ENCODE measurements at regions not wholly inside any gene's neighbourhood (a gene's known extent, or its start where the extent isn't known, plus 50 kb on each side); places are given as distances from the start of the nearest gene placed in this dataset.

DNA sequence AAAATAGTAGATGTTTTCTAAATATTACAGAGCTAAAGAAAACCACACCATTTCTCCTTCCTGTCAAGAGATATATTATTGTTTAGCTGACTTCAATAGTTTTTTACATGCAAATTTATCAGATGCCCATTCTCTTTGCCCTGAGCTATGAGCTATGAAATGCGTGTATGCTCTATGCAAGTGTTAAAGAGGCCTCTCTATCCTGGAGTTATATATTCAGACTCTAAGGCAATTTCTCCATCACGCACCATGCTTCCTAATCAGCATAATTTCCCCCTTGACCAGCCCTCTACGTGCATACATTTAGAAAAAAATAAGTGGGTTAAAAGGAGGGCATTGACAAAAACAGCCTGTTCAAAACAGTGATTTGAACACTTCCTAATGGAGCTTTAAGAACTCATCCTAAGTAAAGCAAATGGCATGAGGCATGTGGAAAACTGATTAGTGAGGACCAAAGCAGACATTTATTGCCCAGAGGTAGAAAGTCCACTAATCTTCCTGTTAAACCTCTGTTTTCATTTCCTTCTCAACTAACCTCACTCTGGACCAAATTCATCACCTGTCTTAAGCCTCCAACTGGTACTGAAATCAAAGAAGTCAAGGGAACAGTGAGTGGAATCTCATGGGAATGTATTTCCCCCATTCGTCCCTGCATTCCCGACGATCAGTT, 565.8 kb upstream of the PKN2 start:
- Histone ChIP-seq H3K4me3 (no peak overlapping the region), H3K4me1 (no peaks in the 10 kb centered on the region), H3K27ac (no peak overlapping the region), H3K9me3 (no peaks in the 10 kb centered on the region), H3K27me3 (no peaks in the 10 kb centered on the region), H3K36me3 (no peaks in the 10 kb centered on the region)
- TF ChIP-seq POLR2A (IDR thresholded peaks at IDR 0.05) (no peak), POLR2AphosphoS5 (IDR thresholded peaks at IDR 0.05) (no peak), EP300 (IDR thresholded peaks at IDR 0.05; ENCODE audit: low read depth) (no peak)
- TF ChIP-seq, protein P1, sequence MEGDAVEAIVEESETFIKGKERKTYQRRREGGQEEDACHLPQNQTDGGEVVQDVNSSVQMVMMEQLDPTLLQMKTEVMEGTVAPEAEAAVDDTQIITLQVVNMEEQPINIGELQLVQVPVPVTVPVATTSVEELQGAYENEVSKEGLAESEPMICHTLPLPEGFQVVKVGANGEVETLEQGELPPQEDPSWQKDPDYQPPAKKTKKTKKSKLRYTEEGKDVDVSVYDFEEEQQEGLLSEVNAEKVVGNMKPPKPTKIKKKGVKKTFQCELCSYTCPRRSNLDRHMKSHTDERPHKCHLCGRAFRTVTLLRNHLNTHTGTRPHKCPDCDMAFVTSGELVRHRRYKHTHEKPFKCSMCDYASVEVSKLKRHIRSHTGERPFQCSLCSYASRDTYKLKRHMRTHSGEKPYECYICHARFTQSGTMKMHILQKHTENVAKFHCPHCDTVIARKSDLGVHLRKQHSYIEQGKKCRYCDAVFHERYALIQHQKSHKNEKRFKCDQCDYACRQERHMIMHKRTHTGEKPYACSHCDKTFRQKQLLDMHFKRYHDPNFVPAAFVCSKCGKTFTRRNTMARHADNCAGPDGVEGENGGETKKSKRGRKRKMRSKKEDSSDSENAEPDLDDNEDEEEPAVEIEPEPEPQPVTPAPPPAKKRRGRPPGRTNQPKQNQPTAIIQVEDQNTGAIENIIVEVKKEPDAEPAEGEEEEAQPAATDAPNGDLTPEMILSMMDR (IDR thresholded peaks at IDR 0.05): no peak
- in situ Hi-C loops (cut with MboI; ENCODE audit: low pct_ligation_motif_present in 1 of 4, low pct_unique_long_range_greater_than_20kb in 1 of 4, low sequenced_read_pairs in 3 of 4) (no loop called here), intact Hi-C loops (cut with DNase I; ENCODE audit: low total_unique reads) (loop anchor here (2.0 kb wide), 1 partner anchor 28 kb away; no protein-coding TSS in a partner anchor)
- no peak for DNase-seq
- whole genome bisulfite sequencing, 2 donors (ENCODE audit: low coverage in 1 of 2): 74 to 78% methylated on average over 6 of the region's 6 CpGs

DNA sequence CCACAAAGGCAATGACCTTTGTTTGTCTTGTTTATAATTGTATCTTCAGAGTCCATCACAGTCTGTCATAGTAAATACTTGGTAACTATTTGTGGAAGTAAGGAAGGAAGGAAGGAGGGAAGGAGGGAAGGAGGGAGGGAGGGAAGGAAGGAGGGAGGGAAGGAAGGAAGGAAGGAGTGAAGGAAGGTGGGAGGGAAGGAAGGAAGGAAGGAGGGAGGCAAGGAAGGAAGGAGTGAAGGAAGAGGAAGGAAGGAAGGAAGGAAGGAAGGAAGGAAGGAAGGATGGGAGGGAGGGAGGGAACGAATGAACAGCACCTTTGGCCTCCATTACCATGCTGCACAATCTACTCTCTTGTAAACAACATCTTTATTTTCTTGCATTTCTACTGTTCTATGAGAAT, 559.5 kb upstream of the PKN2 start:
- 33 to 72% methylated on average over 1 of the region's 1 CpG for WGBS, 2 donors (ENCODE audit: low coverage in 1 of 2)
- no peak for DNase-seq
- no peak overlapping the region for H3K4me3 ChIP-seq
- no peaks in the 10 kb centered on the region for H3K36me3 ChIP-seq
- in situ Hi-C loops (cut with MboI; ENCODE audit: low pct_ligation_motif_present in 1 of 4, low pct_unique_long_range_greater_than_20kb in 1 of 4, low sequenced_read_pairs in 3 of 4): no loop called here
- H3K9me3 ChIP-seq: no peaks in the 10 kb centered on the region
- TF ChIP-seq, protein P1 (IDR thresholded peaks at IDR 0.05): no peak
- no peak for TF ChIP-seq POLR2AphosphoS5 (IDR thresholded peaks at IDR 0.05)
- H3K27ac ChIP-seq: no peak overlapping the region
- H3K4me1 ChIP-seq: no peaks in the 10 kb centered on the region
- intact Hi-C loops (cut with DNase I; ENCODE audit: low total_unique reads): no loop called here
- no peaks in the 10 kb centered on the region for H3K27me3 ChIP-seq

DNA sequence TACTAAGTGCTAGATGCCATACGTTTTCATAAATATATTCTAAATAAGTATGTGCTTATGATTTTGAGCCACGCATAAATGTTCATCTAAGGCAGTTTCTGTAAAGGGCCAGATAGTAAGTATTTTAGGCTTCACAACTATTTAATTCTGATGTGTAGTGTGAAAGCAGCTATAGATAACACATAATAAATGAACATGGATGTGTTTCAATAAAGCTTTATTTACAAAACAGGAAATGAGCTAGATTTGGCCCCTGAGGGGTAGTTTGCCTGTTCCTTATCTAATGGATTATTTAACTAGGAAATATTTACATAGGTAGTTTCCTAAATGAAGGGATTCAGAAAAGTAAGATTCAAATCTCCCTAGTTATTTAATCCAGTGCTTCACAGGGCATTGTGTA, 557.6 kb upstream of the PKN2 start:
- H3K9me3 ChIP-seq: no peaks in the 10 kb centered on the region
- H3K4me3 ChIP-seq: no peak overlapping the region
- H3K36me3 ChIP-seq: no peaks in the 10 kb centered on the region
- H3K27me3 ChIP-seq: no peaks in the 10 kb centered on the region
- no peak for DNase-seq
- no peaks in the 10 kb centered on the region for H3K4me1 ChIP-seq
- intact Hi-C loops (cut with DNase I; ENCODE audit: low total_unique reads): no loop called here
- WGBS, 2 donors (ENCODE audit: low coverage in 1 of 2): 88 to 94% methylated on average over 2 of the region's 2 CpGs
- H3K27ac ChIP-seq: no peak overlapping the region
- TF ChIP-seq POLR2A (IDR thresholded peaks at IDR 0.05) (no peak), EP300 (IDR thresholded peaks at IDR 0.05; ENCODE audit: low read depth) (no peak), POLR2AphosphoS5 (IDR thresholded peaks at IDR 0.05) (no peak)
- TF ChIP-seq, protein P1 (IDR thresholded peaks at IDR 0.05): no peak
- in situ Hi-C loops (cut with MboI; ENCODE audit: low pct_ligation_motif_present in 1 of 4, low pct_unique_long_range_greater_than_20kb in 1 of 4, low sequenced_read_pairs in 3 of 4): no loop called here

DNA sequence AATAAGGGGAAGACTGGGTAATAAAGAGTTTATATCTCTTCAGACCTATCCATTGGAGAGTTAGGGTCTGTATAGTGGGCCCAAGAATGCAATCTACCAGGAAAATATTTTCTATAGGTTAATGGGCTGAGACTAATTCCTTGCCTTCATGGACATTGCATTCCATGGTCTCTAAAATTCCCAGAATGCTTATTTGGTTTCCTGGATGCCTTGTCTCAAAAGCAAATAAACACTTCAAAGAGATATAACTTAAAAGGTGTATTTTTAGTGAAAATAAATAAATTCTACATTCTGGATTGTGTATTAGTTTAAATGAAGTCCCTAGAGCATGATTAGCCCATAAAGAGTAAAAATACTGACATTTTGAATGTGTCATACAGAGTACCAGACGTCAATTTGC, 550.1 kb upstream of the PKN2 start:
- WGBS, 2 donors (ENCODE audit: low coverage in 1 of 2): 75 to 82% methylated on average over 1 of the region's 1 CpG
- in situ Hi-C loops (cut with MboI; ENCODE audit: low pct_ligation_motif_present in 1 of 4, low pct_unique_long_range_greater_than_20kb in 1 of 4, low sequenced_read_pairs in 3 of 4): no loop called here

More for the DNA sequence above, 550.1 kb upstream of the PKN2 start:
- Histone ChIP-seq H3K4me1 (no peaks in the 10 kb centered on the region), H3K9me3 (no peaks in the 10 kb centered on the region), H3K36me3 (no peaks in the 10 kb centered on the region), H3K27ac (no peak overlapping the region), H3K27me3 (no peaks in the 10 kb centered on the region), H3K4me3 (no peak overlapping the region)
- TF ChIP-seq EP300 (IDR thresholded peaks at IDR 0.05; ENCODE audit: low read depth) (no peak), POLR2A (IDR thresholded peaks at IDR 0.05) (no peak), POLR2AphosphoS5 (IDR thresholded peaks at IDR 0.05) (no peak)
- TF ChIP-seq, protein P1 (IDR thresholded peaks at IDR 0.05): no peak
- DNase-seq: no peak
- intact Hi-C loops (cut with DNase I; ENCODE audit: low total_unique reads): no loop called here
